ENCODE measurements at regions not wholly inside any gene's neighbourhood (a gene's known extent, or its start where the extent isn't known, plus 50 kb on each side); places are given as distances from the start of the nearest gene placed in this dataset.
A peak's percentile ranks its signal among the peaks of the same experiment; 100 is the strongest.

- H3K36me3 Mint-ChIP-seq (ENCODE audit: low read depth): peaks cover 26% of the 10 kb centered on the region
- peaks cover 44% of the 10 kb centered on the region for H3K4me1 Mint-ChIP-seq (ENCODE audit: low read depth)
- H3K9me3 Mint-ChIP-seq: peaks cover 43% of the 10 kb centered on the region
- intact Hi-C loops (cut with micrococcal nuclease): no loop called here
- no peak overlapping the region for H3K4me3 Mint-ChIP-seq
- H3K27ac Mint-ChIP-seq: peak overlapping the region; percentile 97
- H3K27me3 Mint-ChIP-seq: peaks cover 1% of the 10 kb centered on the region
Observed at GRCh38 chr15:66923438-66923881, 141.9 kb upstream of the SMAD3 start.

DNA sequence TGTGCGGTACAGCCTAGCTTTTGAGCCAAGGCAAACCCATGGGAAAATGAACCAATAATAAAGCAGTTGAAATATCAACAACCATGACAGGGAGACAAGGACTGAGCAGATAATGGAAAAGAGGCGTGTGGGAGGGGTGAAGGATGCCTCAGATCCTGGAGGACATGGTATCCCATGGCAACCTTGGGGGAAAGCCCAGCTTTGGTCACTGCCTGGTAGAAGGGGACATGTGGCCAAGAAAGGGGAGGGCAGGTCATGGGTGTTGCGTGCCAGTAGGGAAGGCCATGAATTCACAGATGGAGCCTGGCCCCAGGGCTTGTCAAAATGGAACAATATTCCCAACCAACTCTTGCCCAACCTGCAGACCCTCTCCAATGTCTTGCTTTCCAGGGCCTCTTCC lies 140.5 kb upstream of the SMAD3 start:
- peaks cover 31% of the 10 kb centered on the region for H3K36me3 Mint-ChIP-seq (ENCODE audit: low read depth)
- peaks cover 1% of the 10 kb centered on the region for H3K27me3 Mint-ChIP-seq
- H3K4me1 Mint-ChIP-seq (ENCODE audit: low read depth): peaks cover 43% of the 10 kb centered on the region
- peaks cover 51% of the 10 kb centered on the region for H3K9me3 Mint-ChIP-seq
- H3K27ac Mint-ChIP-seq: no peak overlapping the region
- intact Hi-C loops (cut with micrococcal nuclease): no loop called here
- no peak overlapping the region for H3K4me3 Mint-ChIP-seq

DNA sequence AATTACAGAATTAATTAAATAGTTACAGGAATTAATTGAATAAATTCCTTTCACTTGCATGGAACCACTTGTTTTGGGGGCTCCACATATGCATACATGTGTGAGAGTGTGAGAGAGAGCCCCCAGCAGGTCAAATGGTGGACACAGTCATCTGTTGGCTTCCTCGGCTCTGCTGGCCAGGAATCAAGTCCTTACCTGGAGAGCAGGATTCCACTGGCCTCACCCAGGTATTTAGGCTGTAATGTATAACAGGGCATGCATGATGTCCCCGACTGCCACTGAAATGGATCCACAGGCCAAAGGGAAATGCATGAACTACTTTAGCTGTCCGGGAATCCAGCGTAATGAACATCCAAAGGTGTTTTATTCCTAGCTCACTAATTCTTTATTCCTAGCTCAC lies 139.7 kb upstream of the SMAD3 start:
- H3K4me1 Mint-ChIP-seq (ENCODE audit: low read depth): peaks cover 40% of the 10 kb centered on the region
- H3K27me3 Mint-ChIP-seq: peaks cover 1% of the 10 kb centered on the region
- peaks cover 51% of the 10 kb centered on the region for H3K9me3 Mint-ChIP-seq
- intact Hi-C loops (cut with micrococcal nuclease): no loop called here
- H3K36me3 Mint-ChIP-seq (ENCODE audit: low read depth): peaks cover 27% of the 10 kb centered on the region
- H3K4me3 Mint-ChIP-seq: no peak overlapping the region
- no peak overlapping the region for H3K27ac Mint-ChIP-seq

DNA sequence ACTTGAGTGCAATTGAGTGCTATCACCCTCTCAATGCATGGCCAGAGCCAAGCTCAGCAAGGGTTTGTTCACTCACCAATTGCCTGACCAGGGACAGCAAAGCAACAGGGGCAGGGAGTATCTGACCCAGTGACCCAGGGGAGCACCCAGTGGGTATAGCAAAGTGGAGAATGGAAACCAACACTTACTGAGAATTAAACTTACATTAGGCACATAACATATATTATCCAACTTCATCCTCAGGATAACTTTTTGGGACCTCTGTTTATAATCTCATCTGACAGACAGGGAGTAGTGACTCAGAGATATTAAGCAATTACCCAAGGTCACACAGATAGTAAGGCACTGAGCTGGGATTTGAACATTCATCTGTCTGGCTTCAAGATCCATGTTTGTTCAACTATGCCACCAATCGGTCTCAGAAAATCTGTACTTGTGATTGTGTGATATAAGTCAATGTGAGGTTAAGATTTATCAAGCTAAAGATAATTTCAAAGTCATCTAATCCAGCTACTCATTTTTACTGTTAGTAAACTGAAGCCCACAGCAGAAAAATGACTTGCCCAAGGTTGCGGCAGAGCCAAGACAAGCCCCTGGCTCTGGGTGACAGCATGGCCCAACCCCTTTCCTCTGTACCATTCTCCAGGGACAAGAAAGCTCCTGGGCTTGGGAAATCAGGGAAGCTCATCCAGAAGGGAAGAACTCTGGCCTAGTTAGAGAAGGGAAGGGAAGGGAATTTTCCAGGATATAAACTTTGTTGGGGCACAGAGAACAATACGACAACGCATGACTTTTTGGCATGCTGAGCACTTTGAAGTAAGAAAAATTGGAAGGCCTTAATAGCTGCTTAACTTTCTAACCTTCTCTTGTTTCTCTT lies 138.0 kb upstream of the SMAD3 start:
- no peak overlapping the region for H3K4me3 Mint-ChIP-seq
- peaks cover 5% of the 10 kb centered on the region for H3K27me3 Mint-ChIP-seq
- no peak overlapping the region for H3K27ac Mint-ChIP-seq
- peaks cover 24% of the 10 kb centered on the region for H3K4me1 Mint-ChIP-seq (ENCODE audit: low read depth)
- H3K9me3 Mint-ChIP-seq: peaks cover 46% of the 10 kb centered on the region
- peaks cover 20% of the 10 kb centered on the region for H3K36me3 Mint-ChIP-seq (ENCODE audit: low read depth)
- intact Hi-C loops (cut with micrococcal nuclease): no loop called here

GRCh38 chr15:66928101-66928500 lies 137.3 kb upstream of the SMAD3 start:
- no peak overlapping the region for H3K4me3 Mint-ChIP-seq
- H3K9me3 Mint-ChIP-seq: peaks cover 43% of the 10 kb centered on the region
- peaks cover 5% of the 10 kb centered on the region for H3K27me3 Mint-ChIP-seq
- intact Hi-C loops (cut with micrococcal nuclease): no loop called here
- peaks cover 13% of the 10 kb centered on the region for H3K36me3 Mint-ChIP-seq (ENCODE audit: low read depth)
- peak overlapping the region; percentile 66 for H3K27ac Mint-ChIP-seq
- peaks cover 17% of the 10 kb centered on the region for H3K4me1 Mint-ChIP-seq (ENCODE audit: low read depth)

DNA sequence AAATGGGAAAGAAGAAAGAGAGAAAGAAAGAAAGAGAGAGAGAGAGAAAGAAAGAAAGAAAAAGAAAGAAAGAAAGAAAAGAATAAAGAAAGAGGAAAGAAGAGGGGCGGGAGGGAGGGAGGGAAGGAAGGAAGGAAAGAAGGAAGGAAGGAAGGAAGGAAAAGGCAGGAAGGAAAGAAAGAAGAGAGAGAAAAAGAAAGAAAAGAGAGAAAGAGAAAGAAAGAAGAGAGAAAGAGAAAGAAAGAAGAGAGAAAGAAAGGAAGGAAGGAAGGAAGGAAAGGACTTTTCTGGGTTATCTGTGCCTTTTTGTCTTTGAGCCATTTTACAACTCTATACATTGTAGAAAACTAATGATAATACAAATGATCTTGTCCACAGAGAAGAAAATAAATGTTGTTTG lies 136.6 kb upstream of the SMAD3 start:
- Mint-ChIP-seq H3K36me3 (ENCODE audit: low read depth) (peaks cover 9% of the 10 kb centered on the region), H3K4me3 (no peak overlapping the region), H3K9me3 (peaks cover 43% of the 10 kb centered on the region), H3K27ac (peak overlapping the region; percentile 66), H3K4me1 (ENCODE audit: low read depth) (peaks cover 10% of the 10 kb centered on the region), H3K27me3 (peaks cover 5% of the 10 kb centered on the region)
- intact Hi-C loops (cut with micrococcal nuclease): no loop called here

DNA sequence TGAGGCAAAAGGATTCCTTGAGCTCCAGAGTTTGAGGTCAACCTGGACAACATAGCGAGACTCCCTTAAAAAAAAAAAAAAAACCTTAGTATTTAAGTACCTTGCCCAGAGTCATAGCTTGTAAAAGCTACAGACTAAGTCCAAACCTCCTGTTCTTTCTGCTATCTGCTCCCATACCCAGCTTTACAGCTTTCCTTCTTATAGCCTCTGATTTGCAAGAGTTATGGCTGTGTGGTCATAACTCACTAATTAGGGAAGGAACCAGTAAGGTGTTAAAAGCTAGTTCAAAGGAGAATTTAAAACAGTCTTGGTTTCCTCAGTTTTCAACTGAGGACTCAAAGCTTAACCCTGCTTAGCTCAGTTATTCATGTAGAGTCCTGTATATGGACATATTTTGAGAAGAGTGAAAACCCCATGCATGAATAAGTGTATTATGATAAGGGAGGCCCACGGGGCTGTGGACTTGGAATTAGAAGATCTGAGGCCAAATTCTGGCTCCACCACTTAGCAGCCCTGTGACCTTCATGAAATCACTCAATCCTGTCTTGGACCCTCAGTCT lies 135.5 kb upstream of the SMAD3 start:
- Mint-ChIP-seq H3K4me3 (no peak overlapping the region), H3K36me3 (ENCODE audit: low read depth) (peaks cover 9% of the 10 kb centered on the region), H3K27ac (no peak overlapping the region), H3K4me1 (ENCODE audit: low read depth) (peaks cover 10% of the 10 kb centered on the region), H3K9me3 (peaks cover 43% of the 10 kb centered on the region), H3K27me3 (peaks cover 5% of the 10 kb centered on the region)
- intact Hi-C loops (cut with micrococcal nuclease): no loop called here

DNA sequence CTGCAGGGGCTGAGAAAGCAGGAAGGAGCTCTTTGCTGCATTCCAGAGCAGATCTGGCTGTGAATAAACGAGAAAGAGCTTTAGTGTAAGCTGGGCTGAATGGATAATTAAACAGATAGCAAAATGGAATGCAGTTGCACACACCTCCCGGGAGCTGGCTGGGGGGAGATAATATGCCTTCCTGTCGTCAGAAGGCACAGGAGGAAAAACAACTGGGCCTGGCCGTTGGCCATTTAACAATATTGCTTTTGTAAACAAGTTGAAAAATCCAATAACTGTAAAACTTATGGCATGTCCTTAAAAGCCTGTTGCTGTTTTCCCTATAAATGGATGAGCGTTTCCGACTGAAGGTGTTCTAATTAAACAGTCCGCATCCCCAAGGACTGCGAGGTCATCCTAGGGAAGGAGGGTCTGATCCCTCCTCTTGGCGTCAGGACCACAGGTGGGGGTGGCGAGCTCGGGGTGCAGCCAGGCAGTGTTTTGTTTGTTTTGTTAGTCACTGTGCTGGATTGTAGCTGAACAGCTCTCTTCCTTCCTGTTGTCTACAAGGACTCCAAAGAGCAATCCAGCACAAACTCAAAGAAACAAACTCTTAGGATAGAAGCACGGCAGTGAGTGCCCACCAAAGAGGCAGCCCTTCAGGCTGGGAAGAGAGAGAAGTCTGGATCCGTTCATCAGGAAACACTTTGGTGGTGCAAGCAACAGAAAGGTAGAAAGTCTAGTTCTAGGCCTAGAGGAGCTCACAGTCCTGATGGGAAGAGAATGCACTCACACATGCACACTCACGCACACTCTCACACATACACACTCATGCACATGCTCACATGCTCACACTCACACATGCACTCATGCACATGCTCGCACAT lies 133.4 kb upstream of the SMAD3 start:
- Mint-ChIP-seq H3K9me3 (peaks cover 34% of the 10 kb centered on the region), H3K4me1 (ENCODE audit: low read depth) (peaks cover 17% of the 10 kb centered on the region), H3K27me3 (peaks cover 10% of the 10 kb centered on the region), H3K36me3 (ENCODE audit: low read depth) (peaks cover 9% of the 10 kb centered on the region), H3K4me3 (no peak overlapping the region), H3K27ac (no peak overlapping the region)
- intact Hi-C loops (cut with micrococcal nuclease): no loop called here

- H3K27ac Mint-ChIP-seq: no peak overlapping the region
- peaks cover 34% of the 10 kb centered on the region for H3K9me3 Mint-ChIP-seq
- intact Hi-C loops (cut with micrococcal nuclease): no loop called here
- peaks cover 17% of the 10 kb centered on the region for H3K4me1 Mint-ChIP-seq (ENCODE audit: low read depth)
- peaks cover 10% of the 10 kb centered on the region for H3K27me3 Mint-ChIP-seq
- H3K4me3 Mint-ChIP-seq: no peak overlapping the region
- H3K36me3 Mint-ChIP-seq (ENCODE audit: low read depth): peaks cover 9% of the 10 kb centered on the region
Observed at GRCh38 chr15:66932634-66933024, 132.8 kb upstream of the SMAD3 start.

DNA sequence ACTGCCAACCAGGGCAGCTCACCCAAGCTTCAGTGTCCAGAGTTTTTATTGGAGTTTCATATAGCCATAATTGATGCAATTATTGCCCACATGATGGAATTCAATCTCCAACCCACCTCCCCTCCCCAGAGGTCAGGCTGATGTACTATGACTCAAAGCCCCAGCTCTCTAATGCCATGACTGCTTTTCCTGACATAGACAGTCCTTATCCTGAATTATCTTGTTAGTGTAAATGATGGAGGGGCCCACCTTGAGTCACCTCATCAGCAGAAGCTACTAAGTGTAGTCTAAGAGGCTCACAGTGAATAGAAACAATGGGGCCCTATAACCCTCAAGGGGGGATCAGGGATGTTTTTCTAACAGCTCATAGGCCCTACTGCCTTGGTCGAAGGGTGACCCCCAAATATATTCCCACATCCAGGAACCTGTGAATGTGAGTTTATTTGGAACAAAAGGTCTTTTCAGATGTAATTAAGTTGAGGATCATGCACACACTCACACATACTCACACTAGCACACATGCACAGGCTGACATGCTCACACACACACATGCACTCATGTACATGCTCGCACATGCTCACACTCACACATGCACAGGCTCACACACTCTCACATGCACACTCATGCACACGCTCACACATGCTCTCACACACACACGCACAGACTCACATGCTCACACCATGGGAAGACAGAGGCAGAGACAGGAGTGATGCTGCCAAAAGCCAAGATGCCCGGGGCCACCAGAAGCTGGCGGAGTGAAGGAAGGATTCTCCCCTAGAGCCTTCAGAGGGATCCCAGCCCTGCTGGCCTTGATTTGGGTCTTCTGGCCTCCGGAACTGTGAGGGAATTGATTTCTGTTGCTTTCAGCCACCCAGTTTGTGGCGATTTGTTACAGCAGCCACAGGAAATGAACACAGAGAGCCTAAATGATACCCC lies 131.2 kb upstream of the SMAD3 start:
- H3K4me3 Mint-ChIP-seq: no peak overlapping the region
- intact Hi-C loops (cut with micrococcal nuclease): no loop called here

GRCh38 chr15:66934868-66935520 lies 130.4 kb upstream of the SMAD3 start:
- H3K36me3 Mint-ChIP-seq (ENCODE audit: low read depth): no peaks in the 10 kb centered on the region
- H3K4me1 Mint-ChIP-seq (ENCODE audit: low read depth): peaks cover 16% of the 10 kb centered on the region
- H3K27ac Mint-ChIP-seq: no peak overlapping the region
- intact Hi-C loops (cut with micrococcal nuclease): no loop called here
- peaks cover 21% of the 10 kb centered on the region for H3K9me3 Mint-ChIP-seq
- peaks cover 9% of the 10 kb centered on the region for H3K27me3 Mint-ChIP-seq
- H3K4me3 Mint-ChIP-seq: no peak overlapping the region

More for the DNA sequence above, 131.2 kb upstream of the SMAD3 start:
- Mint-ChIP-seq H3K4me1 (ENCODE audit: low read depth) (peaks cover 12% of the 10 kb centered on the region), H3K27me3 (peaks cover 9% of the 10 kb centered on the region), H3K36me3 (ENCODE audit: low read depth) (no peaks in the 10 kb centered on the region), H3K9me3 (peaks cover 23% of the 10 kb centered on the region), H3K27ac (no peak overlapping the region)

DNA sequence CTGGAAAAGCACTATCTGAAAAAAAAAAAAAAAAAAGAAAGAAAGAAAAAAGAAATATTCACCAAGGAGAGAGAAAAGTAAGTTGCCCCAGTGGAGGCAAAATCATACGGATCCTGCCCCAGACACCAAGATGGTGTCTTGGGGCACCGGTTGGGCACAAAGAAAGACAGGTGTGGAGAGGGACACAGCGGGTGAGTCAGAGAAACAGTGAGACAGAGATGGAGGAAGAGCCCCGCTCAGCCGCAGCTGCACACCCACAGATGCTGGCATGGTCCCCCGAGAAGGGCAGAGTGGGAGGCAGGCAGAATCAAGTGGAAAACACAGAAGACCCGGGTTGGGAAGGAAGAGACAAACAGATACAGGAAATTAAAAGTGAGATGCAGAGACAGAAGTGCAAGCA lies 129.7 kb upstream of the SMAD3 start:
- Mint-ChIP-seq H3K27me3 (peaks cover 9% of the 10 kb centered on the region), H3K27ac (peak overlapping the region; percentile 4), H3K9me3 (peaks cover 21% of the 10 kb centered on the region), H3K4me3 (no peak overlapping the region), H3K36me3 (ENCODE audit: low read depth) (no peaks in the 10 kb centered on the region), H3K4me1 (ENCODE audit: low read depth) (peaks cover 22% of the 10 kb centered on the region)
- intact Hi-C loops (cut with micrococcal nuclease): no loop called here

All from dendritic cell treated with granulocyte-macrophage colony-stimulating factor and Interleukin-4, amounts not matched to agents 40 ng/mL and 50 ng/mL, for 4 days (primary cell).